ENCODE measurements at regions not wholly inside any gene's neighbourhood (a gene's known extent, or its start where the extent isn't known, plus 50 kb on each side); places are given as distances from the start of the nearest gene placed in this dataset.

GRCh38 chr2:101566632-101567228 is 91.8 kb upstream of the RFX8 start:
- DNase-seq, result peak in 1 of 3 donors; percentile 29
- WGBS (ENCODE audit: insufficient coverage, low coverage, low lambda C conversion rate, missing lambda C conversion rate), result 24% methylated on average over 6 of the region's 6 CpGs
- intact Hi-C loops (cut with DNase I), result no loop called here
- TF ChIP-seq CTCF (IDR thresholded peaks at IDR 0.05) (no peak), POLR2A (IDR thresholded peaks at IDR 0.05) (no peak)
- ATAC-seq, result peak; percentile 15 to 76 (median 58)
- H3K4me3 ChIP-seq, result no peak overlapping the region
- no peaks in the 10 kb centered on the region for H3K27me3 ChIP-seq
- peaks cover 0 to 7% (median 0%) of the 10 kb centered on the region in 4 donors for H3K4me1 ChIP-seq
- no peaks in the 10 kb centered on the region for H3K9me3 ChIP-seq
- H3K27ac ChIP-seq, result no peak overlapping the region
- H3K36me3 ChIP-seq, result no peaks in the 10 kb centered on the region

DNA sequence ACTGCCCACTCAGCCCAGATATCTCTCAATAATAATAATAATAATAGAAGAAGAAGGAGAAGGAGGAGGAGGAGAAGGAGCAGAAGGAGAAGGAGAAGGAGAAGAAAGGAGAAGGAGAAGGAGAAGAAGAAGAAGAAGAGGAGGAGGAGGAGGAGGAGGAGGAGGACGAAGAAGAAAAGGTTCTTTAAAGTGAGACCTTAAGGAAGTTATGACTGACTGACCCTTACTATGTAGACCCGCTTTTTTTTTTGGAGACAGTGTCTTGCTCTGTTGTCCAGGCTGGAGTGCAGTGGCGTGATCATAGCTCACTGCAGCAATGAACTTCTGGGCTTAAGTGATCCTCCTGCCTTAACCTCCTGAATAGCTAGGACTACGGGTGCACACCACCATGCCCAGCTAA is 88.9 kb upstream of the RFX8 start:
- no peak for ATAC-seq
- Histone ChIP-seq H3K27ac (no peak overlapping the region), H3K36me3 (no peaks in the 10 kb centered on the region), H3K4me3 (no peak overlapping the region), H3K4me1 (peaks cover 0 to 7% (median 0%) of the 10 kb centered on the region in 4 donors), H3K27me3 (no peaks in the 10 kb centered on the region), H3K9me3 (no peaks in the 10 kb centered on the region)
- no peak for DNase-seq
- 79% methylated on average over 2 of the region's 4 CpGs for WGBS (ENCODE audit: insufficient coverage, low coverage, low lambda C conversion rate, missing lambda C conversion rate)
- no peak for TF ChIP-seq POLR2A (IDR thresholded peaks at IDR 0.05)
- TF ChIP-seq CTCF (IDR thresholded peaks at IDR 0.05), result no peak
- intact Hi-C loops (cut with DNase I), result no loop called here

GRCh38 chr2:101560780-101561315 is 85.9 kb upstream of the RFX8 start:
- intact Hi-C loops (cut with DNase I), result no loop called here
- ATAC-seq (no peak), DNase-seq (no peak)
- Histone ChIP-seq H3K36me3 (no peaks in the 10 kb centered on the region), H3K4me3 (no peak overlapping the region), H3K4me1 (no peaks in the 10 kb centered on the region), H3K27ac (no peak overlapping the region), H3K27me3 (no peaks in the 10 kb centered on the region), H3K9me3 (no peaks in the 10 kb centered on the region)
- no peak for TF ChIP-seq CTCF (IDR thresholded peaks at IDR 0.05)
- TF ChIP-seq POLR2A (IDR thresholded peaks at IDR 0.05), result no peak
- WGBS (ENCODE audit: insufficient coverage, low coverage, low lambda C conversion rate, missing lambda C conversion rate), result 92% methylated on average over 5 of the region's 6 CpGs

DNA sequence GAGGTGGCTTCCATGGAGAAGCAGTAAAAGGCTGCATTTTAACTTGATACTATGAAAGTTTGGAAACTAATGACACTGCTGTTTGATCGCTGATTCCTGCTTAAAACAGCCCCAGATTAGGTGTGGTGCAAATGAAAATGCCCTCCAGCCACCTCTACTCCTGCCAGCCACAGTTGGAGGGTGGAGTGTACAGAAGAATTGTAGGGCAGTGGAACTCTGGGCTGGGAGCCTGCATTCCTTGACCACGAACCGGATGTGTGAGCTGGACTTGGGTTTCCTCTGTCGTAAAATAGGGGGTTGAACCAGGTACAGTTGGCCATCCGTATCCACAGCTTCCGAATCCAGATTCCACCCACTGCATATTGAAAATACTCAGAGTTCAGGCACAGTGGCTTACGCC is 84.6 kb upstream of the RFX8 start:
- no peaks in the 10 kb centered on the region for H3K9me3 ChIP-seq
- ATAC-seq (no peak), DNase-seq (no peak)
- no peak overlapping the region for H3K4me3 ChIP-seq
- 92% methylated on average over 4 of the region's 7 CpGs for WGBS (ENCODE audit: insufficient coverage, low coverage, low lambda C conversion rate, missing lambda C conversion rate)
- intact Hi-C loops (cut with DNase I), result no loop called here
- no peak overlapping the region for H3K27ac ChIP-seq
- no peak for TF ChIP-seq CTCF (IDR thresholded peaks at IDR 0.05)
- no peak for TF ChIP-seq POLR2A (IDR thresholded peaks at IDR 0.05)
- no peaks in the 10 kb centered on the region for H3K27me3 ChIP-seq
- no peaks in the 10 kb centered on the region for H3K36me3 ChIP-seq
- H3K4me1 ChIP-seq, result no peaks in the 10 kb centered on the region
